ENCODE measurements at regions not wholly inside any gene's neighbourhood (a gene's known extent, or its start where the extent isn't known, plus 50 kb on each side); places are given as distances from the start of the nearest gene placed in this dataset.

DNA sequence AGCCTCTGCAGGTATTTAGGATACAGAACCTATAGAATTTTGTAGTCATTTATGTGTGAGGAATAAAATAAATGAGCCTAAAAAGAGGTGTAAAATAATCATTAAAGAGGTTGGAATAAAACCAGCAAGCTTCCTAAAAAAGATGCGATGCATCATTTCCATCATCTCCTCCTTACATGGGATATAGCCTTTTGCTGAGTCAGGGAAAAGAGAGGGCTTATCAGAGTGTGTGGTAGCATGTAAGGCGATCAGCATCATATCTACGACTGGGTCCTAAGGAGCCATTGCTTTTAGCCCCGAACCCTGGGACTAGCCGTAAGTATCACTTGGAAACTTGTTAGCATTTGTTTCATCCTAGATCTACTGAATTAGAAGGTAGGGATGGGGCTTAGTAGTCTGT, 94.9 kb downstream of the DTWD1 start:
- DNase-seq (ENCODE audit: low spot score): no peak
- Histone ChIP-seq H4K20me1 (ENCODE audit: insufficient read depth, low read length) (no peaks in the 10 kb centered on the region), H3K4me3 (ENCODE audit: low read depth, low read length, poor library complexity, severe bottlenecking) (no peak overlapping the region), H3K36me3 (ENCODE audit: insufficient read depth, low read length) (no peaks in the 10 kb centered on the region), H3K79me2 (ENCODE audit: insufficient read depth, low read depth, low read length) (no peaks in the 10 kb centered on the region), H2AFZ (ENCODE audit: low read length) (no peak overlapping the region), H3K4me2 (ENCODE audit: low read length) (no peak overlapping the region), H3K27ac (ENCODE audit: low read depth, low read length, poor library complexity, severe bottlenecking) (no peak overlapping the region), H3K9me3 (ENCODE audit: low read length) (no peaks in the 10 kb centered on the region), H3K9me2 (ENCODE audit: insufficient read depth, low read length) (no peaks in the 10 kb centered on the region), H3K4me1 (ENCODE audit: insufficient read depth, low read length, poor library complexity, severe bottlenecking) (no peaks in the 10 kb centered on the region)
- BruUV-seq (replicated peaks): no TSS peak
- CTCF ChIA-PET (ENCODE audit: unreplicated experiment): no interaction called here
- intact Hi-C loops (cut with micrococcal nuclease; ENCODE audit: unreplicated experiment): no loop called here
- no peak for TF ChIP-seq EZH2phosphoT487 (IDR thresholded peaks at IDR 0.05; ENCODE audit: borderline replicate concordance, low read depth, low read length)
- no peak for TF ChIP-seq CTCF (conservative IDR thresholded peaks at IDR 0.05; ENCODE audit: low read length)
- POLR2A ChIA-PET: no interaction called here

DNA sequence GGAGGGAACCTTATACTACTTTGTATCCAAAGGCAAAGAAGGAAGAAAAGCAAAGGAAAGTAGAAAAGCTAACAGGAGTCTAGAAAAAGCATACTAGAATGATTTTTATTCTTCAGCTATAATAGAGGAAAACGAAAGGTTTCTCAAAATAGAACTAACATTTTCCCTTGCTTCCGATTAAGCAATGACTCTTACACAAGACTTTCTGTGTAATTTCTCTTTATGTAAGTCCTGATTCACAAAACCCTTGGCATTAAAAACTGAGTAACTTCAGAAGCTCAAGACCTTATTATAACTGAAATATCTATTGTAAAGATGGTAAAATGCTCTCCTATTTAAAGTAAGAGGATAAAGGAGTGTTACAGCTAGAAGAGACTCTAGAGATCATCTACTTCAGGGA, 97.4 kb downstream of the DTWD1 start:
- H3K79me2 ChIP-seq (ENCODE audit: insufficient read depth, low read depth, low read length): no peaks in the 10 kb centered on the region
- no peaks in the 10 kb centered on the region for H3K36me3 ChIP-seq (ENCODE audit: insufficient read depth, low read length)
- no peaks in the 10 kb centered on the region for H3K9me3 ChIP-seq (ENCODE audit: low read length)
- ChIA-PET POLR2A (interaction anchor here (0.5 kb wide), 1 partner anchor 433 kb away, joined by 3 read pairs; no protein-coding TSS in a partner anchor), CTCF (ENCODE audit: unreplicated experiment) (no interaction called here)
- H2AFZ ChIP-seq (ENCODE audit: low read length): no peak overlapping the region
- H3K4me2 ChIP-seq (ENCODE audit: low read length): no peak overlapping the region
- no peaks in the 10 kb centered on the region for H3K9me2 ChIP-seq (ENCODE audit: insufficient read depth, low read length)
- TF ChIP-seq EZH2phosphoT487 (IDR thresholded peaks at IDR 0.05; ENCODE audit: borderline replicate concordance, low read depth, low read length) (no peak), CTCF (conservative IDR thresholded peaks at IDR 0.05; ENCODE audit: low read length) (no peak)
- DNase-seq (ENCODE audit: low spot score): no peak
- intact Hi-C loops (cut with micrococcal nuclease; ENCODE audit: unreplicated experiment): no loop called here
- no peaks in the 10 kb centered on the region for H4K20me1 ChIP-seq (ENCODE audit: insufficient read depth, low read length)
- H3K4me3 ChIP-seq (ENCODE audit: low read depth, low read length, poor library complexity, severe bottlenecking): no peak overlapping the region
- H3K27ac ChIP-seq (ENCODE audit: low read depth, low read length, poor library complexity, severe bottlenecking): no peak overlapping the region
- no TSS peak for BruUV-seq (replicated peaks)
- no peaks in the 10 kb centered on the region for H3K4me1 ChIP-seq (ENCODE audit: insufficient read depth, low read length, poor library complexity, severe bottlenecking)

- Histone ChIP-seq H3K4me2 (ENCODE audit: low read length) (no peak overlapping the region), H3K4me3 (ENCODE audit: low read depth, low read length, poor library complexity, severe bottlenecking) (no peak overlapping the region), H3K79me2 (ENCODE audit: insufficient read depth, low read depth, low read length) (no peaks in the 10 kb centered on the region), H3K27ac (ENCODE audit: low read depth, low read length, poor library complexity, severe bottlenecking) (no peak overlapping the region), H4K20me1 (ENCODE audit: insufficient read depth, low read length) (no peaks in the 10 kb centered on the region), H3K9me3 (ENCODE audit: low read length) (no peaks in the 10 kb centered on the region), H3K9me2 (ENCODE audit: insufficient read depth, low read length) (no peaks in the 10 kb centered on the region), H2AFZ (ENCODE audit: low read length) (no peak overlapping the region), H3K36me3 (ENCODE audit: insufficient read depth, low read length) (no peaks in the 10 kb centered on the region), H3K4me1 (ENCODE audit: insufficient read depth, low read length, poor library complexity, severe bottlenecking) (no peaks in the 10 kb centered on the region)
- TF ChIP-seq CTCF (conservative IDR thresholded peaks at IDR 0.05; ENCODE audit: low read length): no peak
- no peak for TF ChIP-seq EZH2phosphoT487 (IDR thresholded peaks at IDR 0.05; ENCODE audit: borderline replicate concordance, low read depth, low read length)
- ChIA-PET POLR2A (no interaction called here), CTCF (ENCODE audit: unreplicated experiment) (no interaction called here)
- DNase-seq (ENCODE audit: low spot score): no peak
- intact Hi-C loops (cut with micrococcal nuclease; ENCODE audit: unreplicated experiment): no loop called here
- no TSS peak for BruUV-seq (replicated peaks)
Measured at GRCh38 chr15:49718846-49719245, 98.0 kb downstream of the DTWD1 start.
